ENCODE measurements at regions not wholly inside any gene's neighbourhood (a gene's known extent, or its start where the extent isn't known, plus 50 kb on each side); places are given as distances from the start of the nearest gene placed in this dataset.

DNA sequence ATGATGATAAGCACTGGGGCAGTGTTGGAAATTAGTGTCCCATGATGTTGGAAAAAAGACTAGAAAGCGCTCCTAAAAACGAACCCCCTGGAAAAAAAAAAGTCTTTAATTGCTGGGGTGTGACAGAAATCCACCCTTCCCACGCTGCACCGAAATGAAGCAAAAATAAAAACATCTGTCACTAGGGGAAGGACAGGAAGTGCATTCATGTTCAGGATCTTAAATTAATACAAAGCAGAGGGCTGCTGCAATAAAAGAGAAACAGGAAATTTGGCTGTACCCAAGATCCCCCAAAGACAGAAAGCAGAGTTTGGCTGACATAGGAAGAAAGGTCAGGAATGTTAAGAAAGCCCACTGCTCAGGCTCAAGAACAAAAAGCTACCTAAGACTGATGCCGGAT is 333.9 kb downstream of the TBC1D32 start:
- TF ChIP-seq, protein P1, sequence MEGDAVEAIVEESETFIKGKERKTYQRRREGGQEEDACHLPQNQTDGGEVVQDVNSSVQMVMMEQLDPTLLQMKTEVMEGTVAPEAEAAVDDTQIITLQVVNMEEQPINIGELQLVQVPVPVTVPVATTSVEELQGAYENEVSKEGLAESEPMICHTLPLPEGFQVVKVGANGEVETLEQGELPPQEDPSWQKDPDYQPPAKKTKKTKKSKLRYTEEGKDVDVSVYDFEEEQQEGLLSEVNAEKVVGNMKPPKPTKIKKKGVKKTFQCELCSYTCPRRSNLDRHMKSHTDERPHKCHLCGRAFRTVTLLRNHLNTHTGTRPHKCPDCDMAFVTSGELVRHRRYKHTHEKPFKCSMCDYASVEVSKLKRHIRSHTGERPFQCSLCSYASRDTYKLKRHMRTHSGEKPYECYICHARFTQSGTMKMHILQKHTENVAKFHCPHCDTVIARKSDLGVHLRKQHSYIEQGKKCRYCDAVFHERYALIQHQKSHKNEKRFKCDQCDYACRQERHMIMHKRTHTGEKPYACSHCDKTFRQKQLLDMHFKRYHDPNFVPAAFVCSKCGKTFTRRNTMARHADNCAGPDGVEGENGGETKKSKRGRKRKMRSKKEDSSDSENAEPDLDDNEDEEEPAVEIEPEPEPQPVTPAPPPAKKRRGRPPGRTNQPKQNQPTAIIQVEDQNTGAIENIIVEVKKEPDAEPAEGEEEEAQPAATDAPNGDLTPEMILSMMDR (IDR thresholded peaks at IDR 0.05; ENCODE audit: insufficient read depth, low read length): no peak
- TF ChIP-seq GABPA (IDR thresholded peaks at IDR 0.05; ENCODE audit: low read depth) (no peak), SPI1 (IDR thresholded peaks at IDR 0.05; ENCODE audit: borderline replicate concordance, low read depth) (no peak)

Measured in HL-60 (cell line).